ENCODE measurements at regions not wholly inside any gene's neighbourhood (a gene's known extent, or its start where the extent isn't known, plus 50 kb on each side); places are given as distances from the start of the nearest gene placed in this dataset.

DNA sequence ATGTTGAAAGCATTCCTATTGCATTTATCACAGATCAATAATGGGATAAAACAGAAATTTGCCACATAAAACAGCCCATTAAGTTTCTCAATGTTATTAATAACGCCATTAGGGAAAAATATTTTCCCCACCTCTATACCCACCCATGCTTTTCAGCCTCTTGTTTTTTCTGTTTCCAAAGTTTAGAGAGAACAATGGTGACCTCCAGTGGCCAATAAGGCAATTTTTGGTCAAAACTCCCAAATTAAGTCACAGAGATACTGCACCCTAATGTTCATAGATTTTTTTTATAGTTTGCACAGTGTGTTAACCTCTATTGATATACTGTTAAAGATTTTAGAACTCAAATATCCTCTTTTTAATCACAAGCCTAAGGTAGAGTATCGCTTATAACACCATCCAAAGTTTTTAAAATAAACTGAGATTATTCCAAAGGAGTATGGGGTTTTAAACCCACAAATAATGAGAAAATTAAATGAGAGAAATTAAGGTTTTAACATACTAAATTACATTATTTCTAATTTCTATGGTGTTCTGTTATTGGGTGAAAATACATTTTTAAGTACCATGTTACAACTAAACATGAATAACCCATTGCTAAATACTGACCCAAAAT lies 184.7 kb upstream of the DCN start:
- H3K4me3 ChIP-seq (ENCODE audit: low read depth, low read length) = no peak overlapping the region
- TF ChIP-seq, protein P1, sequence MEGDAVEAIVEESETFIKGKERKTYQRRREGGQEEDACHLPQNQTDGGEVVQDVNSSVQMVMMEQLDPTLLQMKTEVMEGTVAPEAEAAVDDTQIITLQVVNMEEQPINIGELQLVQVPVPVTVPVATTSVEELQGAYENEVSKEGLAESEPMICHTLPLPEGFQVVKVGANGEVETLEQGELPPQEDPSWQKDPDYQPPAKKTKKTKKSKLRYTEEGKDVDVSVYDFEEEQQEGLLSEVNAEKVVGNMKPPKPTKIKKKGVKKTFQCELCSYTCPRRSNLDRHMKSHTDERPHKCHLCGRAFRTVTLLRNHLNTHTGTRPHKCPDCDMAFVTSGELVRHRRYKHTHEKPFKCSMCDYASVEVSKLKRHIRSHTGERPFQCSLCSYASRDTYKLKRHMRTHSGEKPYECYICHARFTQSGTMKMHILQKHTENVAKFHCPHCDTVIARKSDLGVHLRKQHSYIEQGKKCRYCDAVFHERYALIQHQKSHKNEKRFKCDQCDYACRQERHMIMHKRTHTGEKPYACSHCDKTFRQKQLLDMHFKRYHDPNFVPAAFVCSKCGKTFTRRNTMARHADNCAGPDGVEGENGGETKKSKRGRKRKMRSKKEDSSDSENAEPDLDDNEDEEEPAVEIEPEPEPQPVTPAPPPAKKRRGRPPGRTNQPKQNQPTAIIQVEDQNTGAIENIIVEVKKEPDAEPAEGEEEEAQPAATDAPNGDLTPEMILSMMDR (conservative IDR thresholded peaks at IDR 0.05; ENCODE audit: low read depth, low read length) = peak; percentile 58
- peak; percentile 49 for DNase-seq (ENCODE audit: low read depth)

DNA sequence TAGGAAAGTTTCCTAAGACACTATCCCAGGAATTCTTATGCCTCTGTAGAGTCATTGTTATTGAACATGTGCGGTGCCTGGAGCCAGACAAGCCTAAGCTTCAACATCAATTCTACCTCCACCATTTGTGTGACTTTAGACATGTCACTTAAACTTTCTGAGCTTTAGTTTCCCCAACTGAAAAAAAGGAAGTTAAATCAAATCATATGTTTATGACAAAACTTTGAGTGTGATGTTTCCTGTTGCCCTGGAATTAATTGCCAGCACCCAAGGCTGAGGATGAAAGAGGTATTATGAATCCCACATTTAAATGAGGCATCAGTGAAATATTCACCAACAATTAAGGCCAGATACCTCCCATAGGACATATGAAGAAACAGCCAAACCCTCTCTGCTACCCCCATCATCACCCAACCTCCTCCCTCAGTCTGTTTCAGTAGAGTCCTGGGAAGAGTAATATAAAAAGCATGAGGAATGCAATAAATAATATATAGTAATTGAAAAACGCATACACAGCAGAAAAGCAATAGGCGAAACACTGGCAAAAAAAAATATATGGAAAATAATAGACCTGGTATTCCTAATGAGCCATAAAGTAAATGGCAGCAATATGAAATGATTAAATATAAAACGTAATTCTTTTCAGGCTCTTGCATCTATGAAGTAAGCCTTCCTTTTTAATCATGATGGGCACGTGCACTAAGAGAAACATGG lies 182.0 kb upstream of the DCN start:
- H3K4me3 ChIP-seq (ENCODE audit: low read depth, low read length) = no peak overlapping the region
- TF ChIP-seq, protein P1 (conservative IDR thresholded peaks at IDR 0.05; ENCODE audit: low read depth, low read length) = no peak
- DNase-seq (ENCODE audit: low read depth) = no peak

DNA sequence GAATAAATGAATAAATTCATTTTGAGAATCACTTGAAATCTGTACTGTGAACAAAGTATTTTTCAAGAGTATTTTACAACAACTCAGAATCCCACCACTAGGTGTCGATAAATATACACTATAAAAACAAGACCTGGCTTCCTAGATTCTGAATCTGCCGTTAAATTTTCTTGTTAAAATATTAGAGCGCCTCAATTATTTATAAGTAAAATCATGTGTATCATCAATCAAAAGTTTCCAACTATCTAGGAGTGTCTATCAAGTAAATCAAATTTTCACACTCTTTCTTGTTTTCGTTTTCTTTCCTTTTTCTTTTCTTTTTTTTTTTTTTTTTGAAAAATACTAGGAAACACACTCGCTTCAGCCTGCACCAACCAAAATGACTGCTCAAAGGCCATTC lies 179.2 kb upstream of the DCN start:
- H3K4me3 ChIP-seq (ENCODE audit: low read depth, low read length) = no peak overlapping the region
- TF ChIP-seq, protein P1 (conservative IDR thresholded peaks at IDR 0.05; ENCODE audit: low read depth, low read length) = peak; percentile 63
- DNase-seq (ENCODE audit: low read depth) = peak; percentile 75

DNA sequence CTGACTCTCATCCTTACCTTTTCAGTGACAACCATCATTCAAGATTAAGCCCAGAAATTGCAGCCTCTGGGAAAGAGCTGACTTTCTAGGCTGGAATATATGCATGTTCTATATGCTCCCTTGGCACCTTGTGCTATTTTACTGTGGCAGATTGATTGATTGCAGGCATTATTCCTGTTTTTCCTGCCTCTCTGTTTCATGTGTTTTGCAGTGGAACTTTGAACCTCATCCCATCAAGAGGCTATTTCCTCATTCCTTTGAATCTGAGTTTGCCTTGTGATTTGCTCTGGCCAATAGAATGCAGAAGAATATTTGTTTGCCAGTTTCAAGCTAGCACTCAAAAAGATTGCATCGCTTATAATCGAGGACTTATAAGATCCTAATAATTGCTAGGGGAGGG lies 174.8 kb upstream of the DCN start:
- TF ChIP-seq, protein P1 (conservative IDR thresholded peaks at IDR 0.05; ENCODE audit: low read depth, low read length) = no peak
- no peak overlapping the region for H3K4me3 ChIP-seq (ENCODE audit: low read depth, low read length)
- no peak for DNase-seq (ENCODE audit: low read depth)

DNA sequence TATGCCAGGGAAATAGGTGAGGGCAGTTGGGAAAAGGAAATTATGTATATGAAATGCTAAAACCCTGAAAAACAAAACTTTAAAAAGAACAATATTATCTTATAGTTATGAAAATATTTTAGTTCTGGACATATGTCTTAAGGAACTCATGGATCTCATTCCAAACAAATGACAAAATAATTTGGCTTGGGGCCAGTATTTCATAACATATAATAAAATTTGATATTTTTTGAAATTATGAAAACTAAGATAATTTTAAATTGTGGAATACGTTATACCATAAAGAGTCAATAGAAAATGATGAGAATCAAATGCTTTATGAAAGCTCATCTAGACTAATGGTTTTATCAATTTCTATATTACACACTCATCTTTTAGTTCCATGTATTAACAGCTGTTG lies 173.8 kb upstream of the DCN start:
- no peak overlapping the region for H3K4me3 ChIP-seq (ENCODE audit: low read depth, low read length)
- peak; percentile 23 for DNase-seq (ENCODE audit: low read depth)
- TF ChIP-seq, protein P1 (conservative IDR thresholded peaks at IDR 0.05; ENCODE audit: low read depth, low read length) = no peak

DNA sequence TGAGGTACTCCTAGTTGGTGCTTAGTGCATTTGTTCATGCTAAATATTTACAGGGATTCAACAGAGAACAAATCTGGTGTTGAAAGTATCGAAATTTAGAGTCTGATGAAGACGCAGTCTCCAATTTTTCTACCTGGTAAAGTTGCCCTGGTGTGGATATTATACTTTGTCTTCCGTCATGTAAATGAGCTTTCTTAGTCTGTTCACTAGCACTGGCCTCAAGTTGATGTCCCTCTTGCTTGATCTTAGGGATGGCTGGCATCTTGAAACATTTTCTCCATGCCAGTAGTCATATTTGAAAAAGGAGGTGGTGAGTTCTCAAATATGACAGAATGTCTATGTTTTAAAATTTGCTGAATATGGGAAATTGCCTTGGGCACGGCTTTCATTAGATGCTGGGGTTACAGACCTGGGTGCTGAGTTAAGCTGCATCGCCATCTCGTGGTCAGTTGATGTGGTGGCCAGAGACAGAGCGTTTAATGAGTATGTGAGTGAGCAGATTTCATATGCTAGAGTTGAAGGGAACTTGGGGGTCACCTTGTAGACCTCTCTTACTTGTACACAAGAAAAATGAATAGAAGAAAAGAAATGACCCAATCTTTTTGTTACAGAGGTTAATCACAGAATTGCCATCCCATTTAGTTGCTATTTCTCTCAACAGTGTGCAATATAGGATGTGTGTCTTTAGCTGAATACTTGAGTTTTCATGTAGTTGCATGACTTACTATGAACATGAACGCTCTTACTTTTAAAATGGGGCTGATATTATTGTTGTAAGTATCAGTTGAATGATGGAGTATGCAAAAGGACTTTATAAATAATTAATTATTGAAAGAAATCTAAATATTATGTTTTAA lies 172.8 kb upstream of the DCN start:
- no peak overlapping the region for H3K4me3 ChIP-seq (ENCODE audit: low read depth, low read length)
- TF ChIP-seq, protein P1 (conservative IDR thresholded peaks at IDR 0.05; ENCODE audit: low read depth, low read length) = peak; percentile 98
- peak; percentile 90 for DNase-seq (ENCODE audit: low read depth)

Measured in choroid plexus epithelial cell (primary cell).